ENCODE measurements at regions not wholly inside any gene's neighbourhood (a gene's known extent, or its start where the extent isn't known, plus 50 kb on each side); places are given as distances from the start of the nearest gene placed in this dataset.

DNA sequence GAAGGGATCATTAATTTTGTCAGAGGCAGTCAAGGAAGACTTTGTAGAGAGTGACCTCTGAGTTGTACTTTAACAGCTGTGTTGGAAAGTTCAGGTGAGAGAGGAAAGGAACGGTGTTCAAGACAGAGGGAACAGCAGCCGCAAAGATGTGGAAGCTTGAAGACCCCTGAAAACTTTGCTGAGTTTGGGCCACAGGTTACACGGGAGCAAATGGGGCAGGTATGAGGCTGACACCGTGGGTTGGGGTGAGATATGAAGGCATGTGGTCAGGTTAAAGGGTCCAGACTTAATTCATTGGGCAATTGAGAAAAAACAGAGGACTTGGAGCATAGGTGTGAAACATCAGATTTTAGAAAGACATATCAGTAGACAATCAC, 72.0 kb upstream of the SERP2 start:
- TF ChIP-seq POLR2AphosphoS5 (IDR thresholded peaks at IDR 0.05; ENCODE audit: low read depth) (no peak), EZH2 (IDR thresholded peaks at IDR 0.05; ENCODE audit: low read depth, unreplicated experiment) (no peak), EZH2phosphoT487 (IDR thresholded peaks at IDR 0.05; ENCODE audit: unreplicated experiment) (no peak), NANOG (IDR thresholded peaks at IDR 0.05; ENCODE audit: borderline replicate concordance) (no peak), REST (IDR thresholded peaks at IDR 0.05; ENCODE audit: unreplicated experiment) (no peak), CREB1 (CRISPR knock-in tag; IDR thresholded peaks at IDR 0.05; ENCODE audit: low read depth) (no peak), ZNF114 (CRISPR knock-in tag; IDR thresholded peaks at IDR 0.05) (no peak)
- TF ChIP-seq, protein P1, sequence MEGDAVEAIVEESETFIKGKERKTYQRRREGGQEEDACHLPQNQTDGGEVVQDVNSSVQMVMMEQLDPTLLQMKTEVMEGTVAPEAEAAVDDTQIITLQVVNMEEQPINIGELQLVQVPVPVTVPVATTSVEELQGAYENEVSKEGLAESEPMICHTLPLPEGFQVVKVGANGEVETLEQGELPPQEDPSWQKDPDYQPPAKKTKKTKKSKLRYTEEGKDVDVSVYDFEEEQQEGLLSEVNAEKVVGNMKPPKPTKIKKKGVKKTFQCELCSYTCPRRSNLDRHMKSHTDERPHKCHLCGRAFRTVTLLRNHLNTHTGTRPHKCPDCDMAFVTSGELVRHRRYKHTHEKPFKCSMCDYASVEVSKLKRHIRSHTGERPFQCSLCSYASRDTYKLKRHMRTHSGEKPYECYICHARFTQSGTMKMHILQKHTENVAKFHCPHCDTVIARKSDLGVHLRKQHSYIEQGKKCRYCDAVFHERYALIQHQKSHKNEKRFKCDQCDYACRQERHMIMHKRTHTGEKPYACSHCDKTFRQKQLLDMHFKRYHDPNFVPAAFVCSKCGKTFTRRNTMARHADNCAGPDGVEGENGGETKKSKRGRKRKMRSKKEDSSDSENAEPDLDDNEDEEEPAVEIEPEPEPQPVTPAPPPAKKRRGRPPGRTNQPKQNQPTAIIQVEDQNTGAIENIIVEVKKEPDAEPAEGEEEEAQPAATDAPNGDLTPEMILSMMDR (conservative IDR thresholded peaks at IDR 0.05; ENCODE audit: low read depth in 2 of 2) = no peak
